HEK293 (cell line): ENCODE measurements at regions not wholly inside any gene's neighbourhood (a gene's known extent, or its start where the extent isn't known, plus 50 kb on each side); places are given as distances from the start of the nearest gene placed in this dataset.

ENCODE experiments used
- CTCF ChIA-PET: fragments of 350-600 bp; formaldehyde crosslinking; extraction: SDS; loops from one replicate; lab custom pipeline; 2021; ENCODE audit warnings: antibody characterized with exemption; lab: Yijun Ruan, JAX
- POLR2A ChIA-PET: fragments of 300-600 bp; formaldehyde crosslinking; extraction: SDS; loops from one replicate; lab custom pipeline; 2020; ENCODE audit warnings: antibody characterized with exemption, inconsistent platforms; lab: Yijun Ruan, JAX
- H3K27ac ChIP-seq: fragments of 200-500 bp; sonication (Bioruptor generic); 2 replicates; pipeline ENCODE4 v1.5.1; 2014; ENCODE audit warnings: low read depth, low read length, control low read depth, inconsistent platforms; ENCODE audit errors: extremely low read depth
- H3K36me3 ChIP-seq, 2 experiments: fragments of 200-500 bp in 1 of 2; sonication (Bioruptor generic) in 1 of 2; 1 replicate in 1 of 2; 2 replicates in 1 of 2; pipeline ENCODE4 v1.5.1; 2014 to 2017; ENCODE audit warnings: inconsistent platforms in 2 of 2, low read length in 2 of 2; ENCODE audit not compliant: control insufficient read depth in 2 of 2, insufficient read depth in 1 of 2
- H3K4me1 ChIP-seq: fragments of 200-500 bp; sonication (Bioruptor generic); 2 replicates; pipeline ENCODE4 v1.5.1; 2014; ENCODE audit warnings: mild to moderate bottlenecking, low read length, inconsistent platforms; ENCODE audit not compliant: control insufficient read depth, insufficient read depth
- H3K4me3 ChIP-seq: 2 replicates; pipeline ENCODE4 v1.5.1; 2011; ENCODE audit warnings: low read depth, mild to moderate bottlenecking, control low read depth, low read length, moderate library complexity
- H3K9me3 ChIP-seq: fragments of 200-500 bp; sonication (Bioruptor generic); 2 replicates; pipeline ENCODE4 v1.5.1; 2014; ENCODE audit warnings: low read depth, low read length, inconsistent platforms; ENCODE audit not compliant: control insufficient read depth, insufficient read depth
- FEZF1 ChIP-seq: fragments of 450-650 bp; formaldehyde crosslinking; IDR thresholded peaks from 2 replicates; pipeline ENCODE4 v1.5.1; 2016; ENCODE audit warnings: missing biosample characterization, missing genetic modification characterization
- IKZF3 ChIP-seq: fragments of 450-650 bp; IDR thresholded peaks from 2 replicates; pipeline ENCODE4 v1.5.0; 2018; ENCODE audit warnings: missing biosample characterization, mild to moderate bottlenecking, missing genetic modification characterization, moderate library complexity
- TCF7L2 ChIP-seq: IDR thresholded peaks from 2 replicates; pipeline ENCODE4 v1.6.1; 2011; ENCODE audit warnings: low read depth, mild to moderate bottlenecking, inconsistent platforms, low read length, moderate library complexity, borderline replicate concordance
- TRIM28 ChIP-seq: IDR thresholded peaks from 2 replicates; pipeline ENCODE4 v1.6.1; 2011; ENCODE audit warnings: low read length, control low read depth, borderline replicate concordance
- ZIC2 ChIP-seq: fragments of 450-650 bp; formaldehyde crosslinking; IDR thresholded peaks from 2 replicates; pipeline ENCODE4 v1.5.1; 2016; ENCODE audit warnings: missing biosample characterization, missing genetic modification characterization
- ZNF133 ChIP-seq: fragments of 450-650 bp; formaldehyde crosslinking; IDR thresholded peaks from 2 replicates; pipeline ENCODE4 v1.5.1; 2016; ENCODE audit warnings: missing biosample characterization, missing genetic modification characterization
- ZNF311 ChIP-seq: fragments of 450-650 bp; formaldehyde crosslinking; IDR thresholded peaks from 2 replicates; pipeline ENCODE4 v1.5.1; 2017; ENCODE audit warnings: missing biosample characterization, missing genetic modification characterization, borderline replicate concordance
- ZNF394 ChIP-seq: fragments of 450-650 bp; formaldehyde crosslinking; IDR thresholded peaks from 2 replicates; pipeline ENCODE4 v1.5.1; 2016; ENCODE audit warnings: missing biosample characterization, missing genetic modification characterization, mild to moderate bottlenecking, moderate library complexity, borderline replicate concordance
- ZNF707 ChIP-seq: fragments of 450-650 bp; formaldehyde crosslinking; IDR thresholded peaks from 2 replicates; pipeline ENCODE4 v1.5.1; 2016; ENCODE audit warnings: missing biosample characterization, missing genetic modification characterization
- ZNF777 ChIP-seq: fragments of 450-650 bp; formaldehyde crosslinking; IDR thresholded peaks from 2 replicates; pipeline ENCODE4 v1.5.1; 2017; ENCODE audit warnings: missing biosample characterization, missing genetic modification characterization, borderline replicate concordance
- TF ChIP-seq, protein P1 (sequence below): fragments of 450-650 bp; formaldehyde crosslinking; IDR thresholded peaks from 2 replicates; pipeline ENCODE4 v1.5.1; 2017; ENCODE audit warnings: missing biosample characterization, missing genetic modification characterization
- TF ChIP-seq, protein P2 (sequence below): fragments of 450-650 bp; formaldehyde crosslinking; IDR thresholded peaks from 2 replicates; pipeline ENCODE4 v1.5.1; 2016; ENCODE audit warnings: missing biosample characterization, missing genetic modification characterization
- TF ChIP-seq, protein P3 (sequence below): fragments of 450-650 bp; formaldehyde crosslinking; IDR thresholded peaks from 2 replicates; pipeline ENCODE4 v1.5.1; 2016; ENCODE audit warnings: missing biosample characterization, missing genetic modification characterization
- TF ChIP-seq, protein P4 (sequence below): fragments of 450-650 bp; formaldehyde crosslinking; IDR thresholded peaks from 2 replicates; pipeline ENCODE4 v1.5.1; 2017; ENCODE audit warnings: missing biosample characterization, missing genetic modification characterization
- TF ChIP-seq, protein P5 (sequence below): fragments of 450-650 bp; formaldehyde crosslinking; conservative IDR thresholded peaks from 2 replicates; pipeline ENCODE4 v1.5.1; 2016; ENCODE audit warnings: low read depth, missing biosample characterization, missing genetic modification characterization

DNA sequence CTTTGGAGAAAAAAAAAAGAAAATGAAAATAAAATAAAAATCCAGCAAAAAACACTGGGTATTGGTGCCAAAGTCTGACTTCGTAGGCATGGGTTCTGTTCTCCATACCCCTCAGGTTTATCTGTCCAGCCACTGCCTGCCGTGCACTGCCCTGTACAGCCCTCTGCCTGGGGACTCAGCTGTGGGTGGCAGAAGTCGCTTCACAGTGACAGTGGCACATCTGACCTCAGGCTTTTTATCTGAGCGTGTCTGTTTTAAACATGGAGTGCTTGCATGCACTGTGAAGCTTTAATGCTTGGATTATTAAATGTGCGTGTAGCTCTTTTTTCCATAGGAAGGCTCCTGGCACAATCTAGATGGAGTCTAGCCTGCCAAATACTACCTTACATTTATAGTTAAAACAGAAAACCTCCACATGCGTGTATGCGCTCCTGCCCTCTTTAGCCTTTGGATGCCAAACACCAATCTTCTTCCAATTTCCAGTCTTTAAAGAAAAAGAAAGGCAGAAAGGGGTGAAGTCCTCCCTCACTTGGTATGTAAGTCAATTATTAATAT lies 375.5 kb downstream of the UTRN start:
- POLR2A ChIA-PET = no interaction called here

DNA sequence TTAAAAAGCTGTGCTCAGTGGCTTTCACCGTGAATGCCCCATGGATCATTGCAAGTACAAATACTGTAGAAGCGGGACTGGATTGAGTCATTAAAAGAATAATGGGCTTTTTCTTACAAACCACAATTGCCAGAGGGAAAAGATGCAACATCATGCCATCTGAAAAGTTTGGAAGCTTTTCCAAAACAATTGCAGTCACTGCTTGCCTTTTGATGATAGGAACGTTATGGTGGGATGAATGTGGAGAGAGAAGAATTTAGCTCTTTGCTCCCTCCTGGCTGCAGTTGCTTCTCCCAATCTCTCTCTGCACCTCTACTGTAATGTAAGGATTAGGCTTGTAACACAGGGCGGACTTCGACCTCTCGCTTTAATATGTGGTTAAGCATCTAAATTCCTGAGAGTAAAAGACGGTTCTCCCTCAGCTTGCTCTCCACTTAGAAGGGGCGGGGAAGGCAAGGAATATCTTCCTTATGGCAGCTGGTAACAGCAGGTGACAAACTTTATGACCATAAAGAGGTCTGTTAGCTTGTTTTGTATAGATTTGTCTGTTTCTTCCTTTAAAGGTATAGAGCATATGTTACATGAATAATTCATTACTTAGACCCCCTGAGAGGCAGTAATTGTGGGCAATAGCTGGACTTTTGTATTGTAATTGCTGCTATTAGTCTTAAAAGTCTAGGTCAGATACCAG lies 376.1 kb downstream of the UTRN start:
- H3K36me3 ChIP-seq = no peaks in the 10 kb centered on the region
- H3K27ac ChIP-seq = peak overlapping the region; percentile 42
- TF ChIP-seq ZNF777 = no peak
- TF ChIP-seq, protein P1, sequence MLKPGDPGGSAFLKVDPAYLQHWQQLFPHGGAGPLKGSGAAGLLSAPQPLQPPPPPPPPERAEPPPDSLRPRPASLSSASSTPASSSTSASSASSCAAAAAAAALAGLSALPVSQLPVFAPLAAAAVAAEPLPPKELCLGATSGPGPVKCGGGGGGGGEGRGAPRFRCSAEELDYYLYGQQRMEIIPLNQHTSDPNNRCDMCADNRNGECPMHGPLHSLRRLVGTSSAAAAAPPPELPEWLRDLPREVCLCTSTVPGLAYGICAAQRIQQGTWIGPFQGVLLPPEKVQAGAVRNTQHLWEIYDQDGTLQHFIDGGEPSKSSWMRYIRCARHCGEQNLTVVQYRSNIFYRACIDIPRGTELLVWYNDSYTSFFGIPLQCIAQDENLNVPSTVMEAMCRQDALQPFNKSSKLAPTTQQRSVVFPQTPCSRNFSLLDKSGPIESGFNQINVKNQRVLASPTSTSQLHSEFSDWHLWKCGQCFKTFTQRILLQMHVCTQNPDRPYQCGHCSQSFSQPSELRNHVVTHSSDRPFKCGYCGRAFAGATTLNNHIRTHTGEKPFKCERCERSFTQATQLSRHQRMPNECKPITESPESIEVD (tag by site-specific recombination) = peak; percentile 88
- peak; percentile 49; the same call in 1 of the 2 replicates for TF ChIP-seq IKZF3 (tag by site-specific recombination)
- TF ChIP-seq, protein P2, sequence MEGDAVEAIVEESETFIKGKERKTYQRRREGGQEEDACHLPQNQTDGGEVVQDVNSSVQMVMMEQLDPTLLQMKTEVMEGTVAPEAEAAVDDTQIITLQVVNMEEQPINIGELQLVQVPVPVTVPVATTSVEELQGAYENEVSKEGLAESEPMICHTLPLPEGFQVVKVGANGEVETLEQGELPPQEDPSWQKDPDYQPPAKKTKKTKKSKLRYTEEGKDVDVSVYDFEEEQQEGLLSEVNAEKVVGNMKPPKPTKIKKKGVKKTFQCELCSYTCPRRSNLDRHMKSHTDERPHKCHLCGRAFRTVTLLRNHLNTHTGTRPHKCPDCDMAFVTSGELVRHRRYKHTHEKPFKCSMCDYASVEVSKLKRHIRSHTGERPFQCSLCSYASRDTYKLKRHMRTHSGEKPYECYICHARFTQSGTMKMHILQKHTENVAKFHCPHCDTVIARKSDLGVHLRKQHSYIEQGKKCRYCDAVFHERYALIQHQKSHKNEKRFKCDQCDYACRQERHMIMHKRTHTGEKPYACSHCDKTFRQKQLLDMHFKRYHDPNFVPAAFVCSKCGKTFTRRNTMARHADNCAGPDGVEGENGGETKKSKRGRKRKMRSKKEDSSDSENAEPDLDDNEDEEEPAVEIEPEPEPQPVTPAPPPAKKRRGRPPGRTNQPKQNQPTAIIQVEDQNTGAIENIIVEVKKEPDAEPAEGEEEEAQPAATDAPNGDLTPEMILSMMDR (tag by site-specific recombination) = no peak
- TF ChIP-seq TCF7L2 = peak; percentile 62; the same call in 1 of the 2 replicates
- TF ChIP-seq TRIM28 = peak; percentile 88
- no peak for TF ChIP-seq ZNF133 (tag by site-specific recombination)
- TF ChIP-seq, protein P3, sequence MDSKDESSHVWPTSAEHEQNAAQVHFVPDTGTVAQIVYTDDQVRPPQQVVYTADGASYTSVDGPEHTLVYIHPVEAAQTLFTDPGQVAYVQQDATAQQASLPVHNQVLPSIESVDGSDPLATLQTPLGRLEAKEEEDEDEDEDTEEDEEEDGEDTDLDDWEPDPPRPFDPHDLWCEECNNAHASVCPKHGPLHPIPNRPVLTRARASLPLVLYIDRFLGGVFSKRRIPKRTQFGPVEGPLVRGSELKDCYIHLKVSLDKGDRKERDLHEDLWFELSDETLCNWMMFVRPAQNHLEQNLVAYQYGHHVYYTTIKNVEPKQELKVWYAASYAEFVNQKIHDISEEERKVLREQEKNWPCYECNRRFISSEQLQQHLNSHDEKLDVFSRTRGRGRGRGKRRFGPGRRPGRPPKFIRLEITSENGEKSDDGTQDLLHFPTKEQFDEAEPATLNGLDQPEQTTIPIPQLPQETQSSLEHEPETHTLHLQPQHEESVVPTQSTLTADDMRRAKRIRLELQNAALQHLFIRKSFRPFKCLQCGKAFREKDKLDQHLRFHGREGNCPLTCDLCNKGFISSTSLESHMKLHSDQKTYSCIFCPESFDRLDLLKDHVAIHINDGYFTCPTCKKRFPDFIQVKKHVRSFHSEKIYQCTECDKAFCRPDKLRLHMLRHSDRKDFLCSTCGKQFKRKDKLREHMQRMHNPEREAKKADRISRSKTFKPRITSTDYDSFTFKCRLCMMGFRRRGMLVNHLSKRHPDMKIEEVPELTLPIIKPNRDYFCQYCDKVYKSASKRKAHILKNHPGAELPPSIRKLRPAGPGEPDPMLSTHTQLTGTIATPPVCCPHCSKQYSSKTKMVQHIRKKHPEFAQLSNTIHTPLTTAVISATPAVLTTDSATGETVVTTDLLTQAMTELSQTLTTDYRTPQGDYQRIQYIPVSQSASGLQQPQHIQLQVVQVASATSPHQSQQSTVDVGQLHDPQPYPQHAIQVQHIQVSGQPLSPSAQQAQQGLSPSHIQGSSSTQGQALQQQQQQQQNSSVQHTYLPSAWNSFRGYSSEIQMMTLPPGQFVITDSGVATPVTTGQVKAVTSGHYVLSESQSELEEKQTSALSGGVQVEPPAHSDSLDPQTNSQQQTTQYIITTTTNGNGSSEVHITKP (tag by site-specific recombination) = peak; percentile 67
- TF ChIP-seq ZNF311 (tag by site-specific recombination) = no peak
- no peak for TF ChIP-seq ZNF707
- TF ChIP-seq FEZF1 (tag by site-specific recombination) = peak; percentile 83
- TF ChIP-seq ZNF394 = no peak
- TF ChIP-seq, protein P4, sequence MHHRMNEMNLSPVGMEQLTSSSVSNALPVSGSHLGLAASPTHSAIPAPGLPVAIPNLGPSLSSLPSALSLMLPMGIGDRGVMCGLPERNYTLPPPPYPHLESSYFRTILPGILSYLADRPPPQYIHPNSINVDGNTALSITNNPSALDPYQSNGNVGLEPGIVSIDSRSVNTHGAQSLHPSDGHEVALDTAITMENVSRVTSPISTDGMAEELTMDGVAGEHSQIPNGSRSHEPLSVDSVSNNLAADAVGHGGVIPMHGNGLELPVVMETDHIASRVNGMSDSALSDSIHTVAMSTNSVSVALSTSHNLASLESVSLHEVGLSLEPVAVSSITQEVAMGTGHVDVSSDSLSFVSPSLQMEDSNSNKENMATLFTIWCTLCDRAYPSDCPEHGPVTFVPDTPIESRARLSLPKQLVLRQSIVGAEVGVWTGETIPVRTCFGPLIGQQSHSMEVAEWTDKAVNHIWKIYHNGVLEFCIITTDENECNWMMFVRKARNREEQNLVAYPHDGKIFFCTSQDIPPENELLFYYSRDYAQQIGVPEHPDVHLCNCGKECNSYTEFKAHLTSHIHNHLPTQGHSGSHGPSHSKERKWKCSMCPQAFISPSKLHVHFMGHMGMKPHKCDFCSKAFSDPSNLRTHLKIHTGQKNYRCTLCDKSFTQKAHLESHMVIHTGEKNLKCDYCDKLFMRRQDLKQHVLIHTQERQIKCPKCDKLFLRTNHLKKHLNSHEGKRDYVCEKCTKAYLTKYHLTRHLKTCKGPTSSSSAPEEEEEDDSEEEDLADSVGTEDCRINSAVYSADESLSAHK = 0 out of 2 replicates have a peak, but pooled peaks have one; percentile 25
- TF ChIP-seq ZIC2 (tag by site-specific recombination) = peak; percentile 69
- H3K4me1 ChIP-seq = peaks cover 35% of the 10 kb centered on the region
- no peaks in the 10 kb centered on the region for H3K9me3 ChIP-seq
- CTCF ChIA-PET = interaction anchor here (0.5 to 0.6 kb wide), 2 partner anchors 12 to 528 kb away, joined by 4 read pairs; no protein-coding TSS in a partner anchor
- H3K4me3 ChIP-seq = no peak overlapping the region
- POLR2A ChIA-PET = no interaction called here

More for the DNA sequence above, 375.5 kb downstream of the UTRN start:
- Histone ChIP-seq H3K4me3 (no peak overlapping the region), H3K36me3 (no peaks in the 10 kb centered on the region), H3K9me3 (no peaks in the 10 kb centered on the region), H3K4me1 (peaks cover 35% of the 10 kb centered on the region)
- CTCF ChIA-PET = interaction anchor here (0.5 to 0.6 kb wide), 2 partner anchors 13 to 528 kb away, joined by 4 read pairs; no protein-coding TSS in a partner anchor
- TF ChIP-seq, protein P5, sequence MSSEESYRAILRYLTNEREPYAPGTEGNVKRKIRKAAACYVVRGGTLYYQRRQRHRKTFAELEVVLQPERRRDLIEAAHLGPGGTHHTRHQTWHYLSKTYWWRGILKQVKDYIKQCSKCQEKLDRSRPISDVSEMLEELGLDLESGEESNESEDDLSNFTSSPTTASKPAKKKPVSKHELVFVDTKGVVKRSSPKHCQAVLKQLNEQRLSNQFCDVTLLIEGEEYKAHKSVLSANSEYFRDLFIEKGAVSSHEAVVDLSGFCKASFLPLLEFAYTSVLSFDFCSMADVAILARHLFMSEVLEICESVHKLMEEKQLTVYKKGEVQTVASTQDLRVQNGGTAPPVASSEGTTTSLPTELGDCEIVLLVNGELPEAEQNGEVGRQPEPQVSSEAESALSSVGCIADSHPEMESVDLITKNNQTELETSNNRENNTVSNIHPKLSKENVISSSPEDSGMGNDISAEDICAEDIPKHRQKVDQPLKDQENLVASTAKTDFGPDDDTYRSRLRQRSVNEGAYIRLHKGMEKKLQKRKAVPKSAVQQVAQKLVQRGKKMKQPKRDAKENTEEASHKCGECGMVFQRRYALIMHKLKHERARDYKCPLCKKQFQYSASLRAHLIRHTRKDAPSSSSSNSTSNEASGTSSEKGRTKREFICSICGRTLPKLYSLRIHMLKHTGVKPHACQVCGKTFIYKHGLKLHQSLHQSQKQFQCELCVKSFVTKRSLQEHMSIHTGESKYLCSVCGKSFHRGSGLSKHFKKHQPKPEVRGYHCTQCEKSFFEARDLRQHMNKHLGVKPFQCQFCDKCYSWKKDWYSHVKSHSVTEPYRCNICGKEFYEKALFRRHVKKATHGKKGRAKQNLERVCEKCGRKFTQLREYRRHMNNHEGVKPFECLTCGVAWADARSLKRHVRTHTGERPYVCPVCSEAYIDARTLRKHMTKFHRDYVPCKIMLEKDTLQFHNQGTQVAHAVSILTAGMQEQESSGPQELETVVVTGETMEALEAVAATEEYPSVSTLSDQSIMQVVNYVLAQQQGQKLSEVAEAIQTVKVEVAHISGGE (tag by site-specific recombination) = no peak
- peak; percentile 26; the same call in 1 of the 2 replicates for TF ChIP-seq ZIC2 (tag by site-specific recombination)
- TF ChIP-seq, all 188 proteins: peak for 1
- peak overlapping the region; percentile 42; the same call in 1 of the 2 replicates for H3K27ac ChIP-seq
